NCI-H748 (cell line): ENCODE measurements at regions not wholly inside any gene's neighbourhood (a gene's known extent, or its start where the extent isn't known, plus 50 kb on each side); places are given as distances from the start of the nearest gene placed in this dataset.
"Not testable (repeated sequence)": the region's sequence is repeated elsewhere in the genome, so short reads cannot be mapped to it uniquely, and the experiment has no call there.

Experiments
- DNase-seq: peaks from one replicate; lab custom pipeline; 2025; ENCODE audit not compliant: unreplicated experiment; lab: John Stamatoyannopoulos, UW

DNA sequence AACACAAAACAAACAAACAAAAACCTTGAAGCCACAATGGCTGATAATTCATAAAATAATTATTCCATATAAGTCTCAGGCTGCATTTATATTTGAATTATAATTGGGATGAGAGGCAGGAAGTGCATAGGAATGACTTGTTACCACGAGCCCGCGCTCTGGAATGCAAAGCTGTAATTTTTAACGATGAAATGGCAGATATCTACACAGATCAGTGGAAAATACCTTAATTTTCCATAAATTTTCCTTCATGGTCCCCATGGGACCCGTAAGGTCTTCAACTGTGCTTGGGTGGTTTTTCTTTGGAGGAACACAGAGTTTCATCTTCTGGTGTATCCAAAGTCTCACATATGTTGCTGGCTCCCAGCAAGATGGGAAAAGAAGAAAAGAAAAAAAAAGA is 226.8 kb downstream of the SHOX start:
- no peak for DNase-seq

DNA sequence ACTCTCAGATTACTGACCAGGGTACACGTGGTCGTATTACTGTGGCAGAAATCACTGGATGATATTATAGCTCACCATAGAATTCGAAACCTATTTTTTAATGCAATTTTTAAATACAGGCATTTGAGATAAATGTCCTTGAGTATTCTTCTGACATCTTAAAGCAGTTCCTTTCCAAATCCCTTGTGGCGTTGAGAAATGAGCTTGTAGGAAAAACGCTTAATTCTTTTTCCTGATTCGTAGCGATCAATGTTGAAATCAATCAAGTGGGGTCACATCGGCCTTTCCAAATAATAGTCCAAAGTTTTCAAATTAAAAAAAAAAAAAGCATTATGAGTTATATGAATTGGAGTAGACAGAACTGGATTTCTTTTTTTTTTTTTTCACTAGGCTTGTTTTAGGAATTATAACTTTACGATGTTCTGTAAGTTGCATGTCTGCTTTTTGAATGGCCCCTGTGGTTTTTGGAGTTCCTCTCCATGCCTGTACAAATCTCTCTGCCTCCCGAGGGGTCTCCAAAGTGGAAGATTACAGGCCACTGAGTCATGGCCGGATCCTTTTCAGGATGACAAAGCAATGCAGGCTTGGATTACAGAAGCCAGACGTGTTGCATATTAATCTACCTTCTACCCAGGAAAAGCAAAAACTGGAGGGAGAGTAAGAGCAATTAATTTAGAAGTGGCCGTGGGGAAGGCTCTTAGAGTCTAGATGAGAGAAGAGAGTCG is 226.1 kb downstream of the SHOX start:
- DNase-seq, result no peak

DNA sequence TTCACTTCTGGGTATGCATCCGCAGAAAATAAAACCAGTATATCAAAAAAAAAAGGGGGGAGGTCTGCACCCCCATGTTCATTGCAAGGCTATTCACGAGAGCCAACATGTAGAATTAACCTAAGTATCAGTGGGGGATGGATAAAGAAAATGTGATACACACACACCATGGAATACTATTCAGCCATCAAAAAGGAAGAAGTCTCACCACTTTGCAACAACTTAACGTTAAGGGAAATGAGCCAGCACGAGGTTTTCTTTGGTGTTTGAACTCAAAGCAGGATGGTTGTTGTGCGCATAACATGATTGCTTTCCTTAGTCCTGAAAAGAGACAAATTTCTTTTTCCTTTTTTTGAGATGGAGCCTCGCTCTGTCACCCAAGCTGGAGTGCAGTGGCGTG is 222.7 kb downstream of the SHOX start:
- no peak for DNase-seq

DNA sequence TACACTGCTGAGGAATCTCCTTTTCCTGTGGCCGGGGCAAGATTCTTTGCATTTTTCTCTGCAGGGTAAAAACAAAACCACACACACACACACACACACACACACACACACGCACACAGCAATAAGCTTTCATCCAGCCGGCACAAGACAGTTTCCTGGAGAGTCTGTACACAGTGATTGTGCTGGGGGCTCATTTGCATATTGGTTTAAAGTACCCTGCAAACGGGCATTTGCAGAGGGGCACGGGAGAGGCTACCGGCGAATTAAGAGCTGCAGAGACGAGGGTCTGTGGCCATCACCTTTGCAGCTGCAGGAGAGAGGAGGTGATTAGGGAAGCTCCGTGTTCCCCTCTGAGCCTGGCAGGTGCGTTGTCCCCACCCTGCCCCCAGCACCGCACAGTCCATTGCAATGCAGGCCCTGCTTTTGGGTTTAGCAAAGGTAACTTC is 219.9 kb downstream of the SHOX start:
- DNase-seq, result no peak

DNA sequence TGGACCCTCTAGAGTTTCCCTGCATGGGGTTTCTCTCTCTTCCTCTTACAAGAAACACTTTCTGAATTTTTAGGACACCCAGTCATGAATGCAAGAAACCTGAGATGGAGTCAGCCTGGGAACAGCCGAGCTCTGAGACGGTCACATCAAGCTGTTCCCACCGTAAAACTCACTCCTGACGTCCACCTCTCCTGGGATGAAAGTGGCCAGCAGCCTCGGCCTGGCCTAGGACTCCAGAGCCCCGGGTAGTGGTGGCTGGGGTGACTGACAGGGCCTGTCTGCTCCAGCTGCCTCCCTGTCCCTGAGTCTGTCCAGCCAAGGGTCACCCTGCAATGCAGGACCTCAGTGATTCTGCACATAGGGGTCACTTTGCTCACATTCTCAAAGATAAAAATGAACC is 217.8 kb downstream of the SHOX start:
- DNase-seq, result no peak

DNA sequence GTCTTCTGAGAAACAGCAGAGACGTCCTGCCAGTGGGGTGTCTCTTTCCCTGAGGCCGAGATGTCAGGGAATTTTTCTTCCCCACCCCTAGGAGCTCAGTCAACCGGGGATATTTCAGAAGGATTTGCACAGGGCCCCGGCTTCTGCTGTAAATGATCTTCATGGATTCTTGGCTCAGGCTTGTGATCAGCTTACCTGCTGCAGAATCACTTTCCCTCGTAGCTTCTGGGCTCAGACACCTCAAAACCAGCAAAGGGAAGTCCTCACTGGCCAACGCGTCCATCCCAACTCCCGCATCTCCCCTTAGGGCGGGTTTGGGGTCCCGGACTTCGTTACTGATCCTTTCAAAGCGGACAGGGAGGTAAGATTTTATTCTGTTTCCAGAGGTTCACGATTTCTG is 212.7 kb downstream of the SHOX start:
- DNase-seq, result no peak

DNA sequence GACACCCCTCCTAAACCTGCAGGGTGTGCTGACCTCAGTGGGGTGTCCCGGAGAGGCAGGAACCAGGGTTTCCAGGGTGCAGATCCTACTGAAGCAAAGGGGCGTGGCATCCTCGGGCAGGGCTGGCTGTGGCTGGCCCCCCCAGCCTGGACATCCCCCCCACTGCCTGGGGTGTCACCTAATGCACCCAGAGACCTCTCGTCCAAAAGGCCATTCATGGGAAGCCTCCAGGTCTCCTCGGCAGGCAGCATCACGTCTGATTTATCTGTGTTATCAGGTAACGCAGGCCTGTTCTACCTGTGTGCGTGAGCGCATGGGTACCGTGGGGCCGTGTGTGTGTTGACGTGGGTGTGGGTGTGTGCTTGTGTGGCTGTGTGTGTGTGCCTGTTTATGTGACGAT is 210.0 kb downstream of the SHOX start:
- DNase-seq, result no peak

DNA sequence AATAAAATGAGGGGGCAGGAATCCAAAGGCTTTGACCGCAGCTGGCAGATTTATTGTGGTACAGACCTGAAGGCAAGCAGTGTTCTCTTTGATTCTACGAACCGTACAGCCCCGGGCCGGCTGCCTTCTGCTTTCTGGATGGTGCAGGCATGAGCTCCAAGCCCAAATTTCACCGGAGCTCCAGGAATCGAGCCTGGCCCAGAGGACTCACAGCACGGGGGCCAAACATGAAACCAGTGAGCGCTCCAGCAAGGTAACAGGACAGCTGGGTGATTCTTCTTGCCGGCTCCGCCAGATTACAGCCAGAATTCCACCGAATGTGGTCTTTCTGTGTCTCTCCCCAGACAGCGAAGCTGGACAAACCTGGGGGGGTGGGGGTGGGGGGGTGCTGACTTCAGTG is 208.1 kb downstream of the SHOX start:
- not testable (repeated sequence) for DNase-seq

DNA sequence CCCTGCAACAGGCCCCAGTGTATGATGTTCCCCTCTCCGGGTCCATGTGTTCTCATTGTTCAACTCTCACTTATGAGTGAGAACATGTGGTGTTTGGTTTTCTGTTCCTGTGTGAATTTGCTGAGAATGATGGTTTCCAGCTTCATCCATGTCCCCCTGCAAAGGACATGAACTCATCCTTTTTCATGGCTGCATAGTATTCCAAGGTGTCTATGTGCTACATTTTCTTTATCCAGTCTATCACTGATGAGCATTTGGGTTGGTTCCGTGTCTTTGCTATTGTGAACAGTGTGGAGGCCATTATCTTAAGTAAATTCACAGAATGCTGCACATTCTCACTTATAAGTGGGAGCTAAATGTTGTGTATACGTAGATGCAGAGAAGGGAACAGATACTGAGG is 205.3 kb downstream of the SHOX start:
- not testable (repeated sequence) for DNase-seq

DNA sequence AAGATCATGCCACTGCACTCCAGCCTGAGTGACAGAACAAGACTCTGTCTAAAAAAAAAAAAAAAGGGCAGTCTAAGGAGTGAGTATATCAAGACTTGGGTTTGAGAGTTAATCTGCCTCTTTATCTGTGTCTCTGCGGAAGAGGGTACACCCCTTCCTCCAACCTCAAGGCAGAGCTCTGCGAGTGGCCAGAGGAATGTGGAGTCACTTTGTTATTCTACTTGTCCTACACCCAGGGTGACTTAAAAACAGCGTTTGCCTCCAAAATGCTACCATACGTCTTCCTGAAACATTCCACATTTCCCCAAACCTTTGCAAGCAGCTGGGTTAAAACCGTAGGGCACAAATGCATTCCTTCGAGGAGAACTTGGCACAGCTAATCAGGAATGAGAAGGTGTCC is 199.9 kb downstream of the SHOX start:
- DNase-seq, result no peak

DNA sequence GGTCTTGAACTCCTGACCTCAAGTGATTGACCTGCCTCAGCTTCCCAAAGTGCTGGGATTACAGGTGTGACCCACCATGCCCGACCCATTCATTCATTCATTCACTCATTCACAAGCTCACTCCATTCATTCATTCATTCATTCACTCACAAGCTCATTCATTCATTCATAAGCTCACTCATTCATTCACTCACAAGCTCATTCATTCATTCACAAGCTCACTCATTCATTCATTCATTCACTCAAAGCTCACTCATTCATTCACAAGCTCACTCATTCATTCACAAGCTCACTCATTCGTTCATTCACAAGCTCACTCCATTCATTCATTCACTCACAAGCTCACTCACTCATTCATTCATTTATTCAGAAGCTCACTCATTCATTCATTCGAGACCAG is 198.6 kb downstream of the SHOX start:
- no peak for DNase-seq

DNA sequence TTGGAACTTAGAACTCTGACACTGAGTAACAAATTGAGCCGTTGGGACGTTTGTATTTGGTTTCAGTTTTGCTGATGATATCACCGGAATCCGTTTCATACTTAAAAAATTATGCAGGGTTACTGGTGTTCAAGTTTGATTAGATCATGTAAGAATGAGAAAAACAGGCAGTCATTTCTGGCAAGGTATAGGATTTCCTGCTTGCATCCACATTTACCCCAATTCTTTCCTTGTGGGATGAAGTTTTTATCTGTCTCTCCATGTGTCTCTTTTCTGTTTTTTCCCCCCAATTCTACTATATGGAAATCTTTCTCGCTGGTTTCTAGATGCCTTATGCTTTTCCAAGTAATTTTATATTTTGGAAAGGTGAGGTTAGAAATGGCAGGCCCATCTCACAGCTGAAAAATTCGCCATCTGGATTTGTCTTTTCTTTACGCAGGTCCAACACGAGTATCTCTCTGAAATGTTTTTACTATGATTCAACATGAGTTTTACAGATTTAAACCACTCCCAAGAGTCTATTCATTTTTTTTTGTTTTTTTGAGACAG is 197.9 kb downstream of the SHOX start:
- no peak for DNase-seq

DNA sequence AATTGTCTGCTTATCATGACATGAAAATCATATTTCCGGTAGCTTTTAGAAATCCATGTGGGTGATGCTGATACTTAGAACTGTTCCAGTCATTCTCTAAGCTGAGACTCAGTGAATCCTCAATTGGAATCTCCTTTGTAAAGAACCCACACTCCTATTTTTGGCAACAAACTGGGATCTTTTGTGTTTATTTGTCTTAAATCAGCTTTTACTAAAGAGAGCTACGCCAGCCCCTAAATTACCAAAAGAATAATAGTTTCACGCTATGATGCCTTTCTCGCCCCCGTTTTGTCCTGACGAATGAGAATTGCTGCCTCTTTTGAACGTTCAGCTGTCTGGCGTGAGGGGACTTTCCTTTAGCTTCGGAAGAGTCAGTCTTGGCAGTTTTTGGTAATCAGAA is 195.9 kb downstream of the SHOX start:
- no peak for DNase-seq

DNA sequence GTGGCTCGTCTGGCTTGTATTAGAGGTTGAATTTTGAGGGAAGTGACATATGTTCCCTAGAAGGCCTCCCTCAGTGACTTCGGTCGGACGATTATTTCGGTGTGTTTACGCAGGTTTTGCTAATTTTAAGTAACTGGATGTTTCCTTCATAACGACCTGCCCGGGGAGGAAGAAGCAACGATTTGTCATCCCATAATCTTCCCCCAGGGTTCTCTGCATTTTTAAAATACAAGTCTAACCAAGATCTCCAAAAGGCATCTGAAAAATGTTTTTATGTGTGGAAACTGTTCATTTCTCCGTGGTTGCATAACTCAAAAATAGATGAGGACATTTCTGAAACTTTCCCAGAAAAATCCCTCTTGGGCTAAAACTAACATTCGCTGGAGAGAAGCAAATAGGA is 195.4 kb downstream of the SHOX start:
- DNase-seq, result no peak

DNA sequence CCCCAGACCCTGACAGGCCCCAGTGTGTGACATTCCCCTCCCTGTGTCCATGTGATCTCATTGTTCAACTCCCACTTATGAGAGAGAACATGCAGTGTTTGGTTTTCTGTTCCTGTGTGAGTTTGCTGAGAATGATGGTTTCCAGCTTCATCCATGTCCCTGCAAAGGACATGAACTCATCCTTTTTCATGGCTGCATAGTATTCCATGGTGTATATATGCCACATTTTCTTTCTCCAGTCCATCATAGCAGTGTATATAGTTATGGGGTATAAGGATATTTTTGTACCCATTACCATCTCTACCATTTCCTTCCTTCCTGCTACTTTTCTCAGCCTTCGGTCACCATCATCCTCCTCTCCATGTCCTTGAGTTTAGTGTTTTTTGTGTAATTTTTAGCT is 192.5 kb downstream of the SHOX start:
- not testable (repeated sequence) for DNase-seq

DNA sequence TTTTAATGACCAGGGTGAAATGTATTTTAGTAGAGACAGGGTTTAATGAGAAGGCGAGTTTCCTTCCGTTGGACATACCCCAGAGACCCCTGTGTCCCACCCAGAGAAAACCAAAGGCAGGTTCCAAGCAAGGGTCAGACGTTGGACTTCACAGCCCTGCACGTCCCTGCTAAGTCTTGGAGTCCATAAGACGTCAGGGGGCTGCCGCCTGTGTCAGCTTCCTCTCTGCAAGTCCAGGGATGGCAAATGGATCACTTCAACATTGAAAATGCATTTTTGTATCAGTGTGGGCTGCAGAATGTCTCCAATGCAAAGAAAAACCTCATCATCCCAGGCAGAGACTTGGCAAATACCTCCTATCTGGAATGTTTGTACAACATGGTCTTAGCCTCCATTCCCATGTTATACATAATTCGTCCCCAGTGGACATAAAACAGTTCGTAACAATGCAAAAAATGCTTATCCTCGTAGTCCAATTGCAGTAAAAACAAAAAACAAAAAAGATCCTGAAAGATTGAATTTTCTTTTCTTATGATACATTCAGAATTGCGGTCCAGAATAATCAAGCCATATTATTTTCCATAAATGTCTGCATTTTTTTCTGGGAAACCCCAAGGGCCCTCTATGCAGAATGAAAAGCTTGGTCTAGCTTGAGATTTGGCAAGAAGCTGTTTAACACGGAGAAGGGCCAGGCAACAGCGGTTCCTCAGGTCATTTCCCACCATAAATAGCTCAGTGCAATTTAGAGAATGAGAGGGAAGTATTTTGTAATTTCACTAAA is 190.9 kb downstream of the SHOX start:
- DNase-seq, result no peak

DNA sequence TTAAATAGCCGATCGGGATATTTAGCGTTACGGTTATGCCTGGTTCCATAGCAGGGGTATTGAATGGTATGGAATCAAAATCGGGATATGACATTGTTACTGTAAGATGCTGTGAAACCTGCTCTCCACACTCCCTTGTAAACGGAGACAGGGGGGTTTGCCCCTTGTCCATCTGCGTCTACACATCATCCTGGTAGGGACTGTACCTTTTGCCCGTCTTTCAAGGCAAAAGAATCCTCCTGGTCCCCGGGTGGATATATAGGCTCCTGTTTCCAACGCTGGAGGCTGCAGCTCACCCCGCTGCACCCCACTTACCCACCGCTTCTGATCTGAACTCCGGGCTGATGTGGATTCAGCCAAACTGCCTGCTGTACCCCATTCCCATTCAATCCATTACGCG is 189.1 kb downstream of the SHOX start:
- no peak for DNase-seq

DNA sequence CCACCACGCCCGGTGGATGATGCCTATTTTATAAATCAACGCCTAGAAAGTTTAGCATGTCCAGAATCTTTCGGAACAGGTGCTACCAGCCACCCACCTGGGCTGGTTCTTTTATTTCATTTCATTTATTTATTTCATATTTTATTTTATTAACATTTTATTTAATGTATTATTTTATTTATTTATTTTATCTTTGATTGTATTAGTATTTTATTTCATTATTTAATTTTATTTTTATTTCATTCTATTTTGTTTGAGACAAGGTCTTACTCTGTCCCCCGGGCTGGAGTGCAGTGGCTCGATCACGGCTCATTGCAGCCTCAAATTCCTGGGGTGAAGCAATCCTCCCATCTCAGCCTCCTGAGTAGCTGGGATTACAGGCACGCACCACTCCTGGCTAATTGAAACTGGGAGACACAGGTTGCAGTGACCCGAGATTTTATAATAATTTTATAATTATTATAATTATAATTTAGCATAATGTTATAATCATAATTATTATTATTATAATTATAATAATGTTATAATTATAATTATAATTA is 187.2 kb downstream of the SHOX start:
- no peak for DNase-seq

DNA sequence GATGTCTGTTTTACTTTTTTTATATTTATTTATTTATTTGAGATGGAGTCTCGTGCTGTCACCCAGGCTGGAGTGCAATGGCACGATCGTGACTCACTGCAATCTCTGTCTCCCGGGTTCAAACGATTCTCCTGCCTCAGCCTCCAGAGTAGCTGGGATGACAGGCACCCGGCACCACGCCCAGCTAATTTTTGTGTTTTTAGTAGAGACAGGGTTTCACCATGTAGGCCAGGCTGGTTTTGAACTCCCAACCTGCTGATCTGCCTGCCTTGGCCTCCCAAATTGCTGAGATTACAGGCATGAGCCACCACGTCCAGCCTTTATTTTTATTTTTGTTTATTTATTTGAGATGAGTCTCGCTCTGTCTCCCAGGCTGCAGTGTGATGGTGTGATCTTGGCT is 186.6 kb downstream of the SHOX start:
- DNase-seq, result not testable (repeated sequence)

DNA sequence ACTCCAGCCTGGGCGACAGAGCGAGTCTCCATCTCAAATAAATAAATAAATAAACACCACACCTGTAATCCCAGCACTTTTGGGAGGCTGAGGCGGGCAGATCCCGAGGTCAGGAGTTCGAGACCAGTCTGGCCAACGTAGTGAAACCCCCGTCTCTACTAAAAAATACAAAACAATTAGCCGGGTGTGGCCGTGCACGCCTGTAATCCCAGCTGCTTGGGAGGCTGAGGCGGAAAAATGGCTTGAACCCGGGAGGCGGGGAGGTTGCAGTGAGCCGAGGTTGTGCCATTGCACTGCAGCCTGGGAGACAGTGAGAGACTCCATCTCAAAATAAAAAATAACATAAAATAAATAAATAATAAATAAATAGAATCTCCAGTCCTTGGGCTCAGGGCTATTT is 185.8 kb downstream of the SHOX start:
- DNase-seq, result no peak

DNA sequence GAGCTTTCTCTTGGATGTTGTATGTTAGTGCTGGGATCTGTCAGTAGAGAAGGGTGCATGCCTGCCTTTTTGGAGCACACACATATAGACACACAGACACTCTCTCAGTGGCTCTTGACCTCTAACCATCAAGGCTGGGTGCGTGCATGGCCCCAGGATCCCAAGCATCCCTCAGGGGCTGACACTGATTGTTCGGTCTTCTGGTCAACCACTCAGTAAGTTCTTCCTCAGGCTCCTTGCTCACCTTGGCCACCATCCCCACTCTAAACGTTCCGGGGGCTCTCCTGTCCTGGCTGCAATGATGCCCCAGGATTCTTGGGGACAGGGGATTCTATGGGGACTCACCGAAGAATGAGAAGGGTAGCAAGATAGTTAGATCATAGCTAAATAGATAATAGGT is 179.6 kb downstream of the SHOX start:
- no peak for DNase-seq

DNA sequence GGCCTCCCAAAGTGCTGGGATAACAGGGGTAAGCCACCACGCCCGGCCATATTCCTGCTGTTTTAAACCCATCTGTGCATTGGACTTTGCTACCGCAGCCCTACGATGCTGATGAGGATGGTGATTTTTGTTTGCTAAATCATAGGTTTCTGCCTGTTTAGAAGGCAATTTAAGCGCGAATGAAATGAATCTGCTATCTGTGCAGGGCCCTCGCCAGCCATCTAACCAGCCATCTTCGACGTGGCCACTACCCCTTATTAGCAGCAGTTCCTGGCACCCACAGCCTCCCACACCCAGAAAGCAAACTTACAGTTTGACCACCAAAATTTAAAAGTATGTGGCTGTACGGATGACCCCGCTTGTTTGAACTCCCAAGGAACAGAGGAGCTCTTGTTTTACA is 178.5 kb downstream of the SHOX start:
- no peak for DNase-seq
